HG03565 (cell line): ENCODE measurements at regions not wholly inside any gene's neighbourhood (a gene's known extent, or its start where the extent isn't known, plus 50 kb on each side); places are given as distances from the start of the nearest gene placed in this dataset.
"Not testable (repeated sequence)": the region's sequence is repeated elsewhere in the genome, so short reads cannot be mapped to it uniquely, and the experiment has no call there.

Experiments
- ATAC-seq: cut with Tn5 transposase; IDR thresholded peaks from one replicate; pipeline ENCODE4 v1.9.1; 2021; ENCODE audit warnings: mild to moderate bottlenecking, moderate library complexity; ENCODE audit not compliant: unreplicated experiment

DNA sequence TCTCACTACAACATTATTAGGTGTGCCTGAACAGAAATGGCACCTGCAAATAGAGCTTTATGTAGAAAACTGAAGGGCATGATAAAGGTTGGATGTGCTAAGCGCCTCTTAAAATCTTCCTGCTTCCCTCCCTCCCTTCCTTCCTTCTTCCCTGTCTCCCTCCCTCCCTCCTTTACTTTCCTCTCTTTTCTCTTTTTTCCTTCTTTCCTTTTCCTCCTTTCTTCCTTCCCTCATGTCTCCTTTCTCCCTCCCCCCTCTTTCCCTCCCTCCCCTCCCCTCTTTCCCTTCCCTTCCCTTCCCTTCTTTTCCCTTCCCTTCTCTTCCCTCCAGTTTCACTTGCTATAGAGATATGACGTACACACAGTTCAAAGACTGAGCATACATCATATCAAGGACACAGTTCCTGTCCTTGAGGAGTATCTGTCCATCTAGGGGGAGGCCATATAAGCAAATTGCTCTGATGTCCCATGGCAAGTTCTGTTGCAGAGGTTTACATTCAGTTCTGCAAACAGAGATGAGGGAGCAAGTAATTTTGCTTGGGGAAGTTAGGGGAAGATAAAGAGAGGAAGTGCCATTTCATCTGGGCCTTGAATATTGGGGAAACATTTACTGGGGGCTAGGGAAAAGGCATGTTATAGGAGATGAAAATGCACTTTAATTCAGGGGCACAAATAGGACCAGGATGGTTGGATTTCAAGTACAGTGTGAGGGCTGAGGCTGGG, 79.0 kb upstream of the EEF1E1 start:
- ATAC-seq, result no peak

DNA sequence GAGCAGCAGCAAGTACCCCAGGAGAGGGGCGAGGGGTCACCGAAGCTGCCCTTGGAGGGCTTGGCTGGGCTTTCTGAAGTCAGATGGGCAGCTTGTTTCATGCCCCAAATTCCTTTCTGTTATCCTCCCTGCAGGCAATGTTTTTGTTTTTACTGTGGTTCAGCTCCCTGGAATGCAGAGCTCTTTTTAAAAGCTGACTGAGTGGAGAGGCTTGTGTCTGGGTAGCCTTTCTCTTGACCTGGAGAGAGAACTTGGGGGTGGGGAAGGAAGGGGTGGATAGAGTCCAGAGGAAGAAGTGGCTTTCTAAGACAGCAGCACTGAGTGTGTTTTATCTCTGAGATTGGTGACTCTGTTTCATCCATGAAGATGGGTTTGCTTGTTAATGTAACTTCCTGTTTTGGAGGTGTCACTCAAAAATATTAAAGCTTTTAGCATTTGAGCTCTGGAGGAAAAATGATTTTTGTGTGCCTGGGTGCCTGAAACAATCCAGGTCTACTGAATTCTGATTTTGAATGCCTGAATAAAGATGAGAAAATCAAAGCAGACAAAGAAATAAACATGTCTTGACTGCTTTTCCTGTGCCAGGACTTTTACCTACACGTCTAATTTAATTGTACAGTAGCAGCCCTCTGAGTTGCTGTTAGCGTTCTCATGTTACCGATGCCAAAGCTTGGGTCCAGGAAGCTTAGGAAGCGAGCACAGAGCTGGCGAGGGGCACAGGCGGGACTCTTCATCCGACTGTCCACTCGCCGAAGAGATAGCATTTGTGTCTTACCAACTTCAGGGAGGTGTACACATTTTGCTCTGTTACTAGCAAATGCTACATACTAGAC, 78.2 kb upstream of the EEF1E1 start:
- ATAC-seq, result no peak

DNA sequence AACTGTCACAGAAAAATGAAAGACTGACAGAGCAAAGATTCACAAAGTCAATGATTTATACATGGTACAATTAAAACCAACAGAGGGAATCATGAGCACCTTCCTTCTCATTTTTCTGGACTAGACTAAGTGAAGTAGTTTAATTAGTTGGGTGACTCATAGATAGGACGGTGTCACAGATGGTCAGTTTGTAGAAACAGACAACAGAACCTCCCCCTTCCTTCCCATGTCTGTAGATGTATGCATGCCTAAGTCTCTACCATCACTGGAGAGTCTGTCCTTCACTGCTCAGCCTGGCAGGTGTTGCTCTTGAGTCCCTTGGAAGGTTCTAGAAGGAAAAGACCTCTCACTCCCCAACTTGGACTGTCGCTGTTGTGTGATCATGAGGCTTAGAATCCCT, 75.4 kb upstream of the EEF1E1 start:
- no peak for ATAC-seq

DNA sequence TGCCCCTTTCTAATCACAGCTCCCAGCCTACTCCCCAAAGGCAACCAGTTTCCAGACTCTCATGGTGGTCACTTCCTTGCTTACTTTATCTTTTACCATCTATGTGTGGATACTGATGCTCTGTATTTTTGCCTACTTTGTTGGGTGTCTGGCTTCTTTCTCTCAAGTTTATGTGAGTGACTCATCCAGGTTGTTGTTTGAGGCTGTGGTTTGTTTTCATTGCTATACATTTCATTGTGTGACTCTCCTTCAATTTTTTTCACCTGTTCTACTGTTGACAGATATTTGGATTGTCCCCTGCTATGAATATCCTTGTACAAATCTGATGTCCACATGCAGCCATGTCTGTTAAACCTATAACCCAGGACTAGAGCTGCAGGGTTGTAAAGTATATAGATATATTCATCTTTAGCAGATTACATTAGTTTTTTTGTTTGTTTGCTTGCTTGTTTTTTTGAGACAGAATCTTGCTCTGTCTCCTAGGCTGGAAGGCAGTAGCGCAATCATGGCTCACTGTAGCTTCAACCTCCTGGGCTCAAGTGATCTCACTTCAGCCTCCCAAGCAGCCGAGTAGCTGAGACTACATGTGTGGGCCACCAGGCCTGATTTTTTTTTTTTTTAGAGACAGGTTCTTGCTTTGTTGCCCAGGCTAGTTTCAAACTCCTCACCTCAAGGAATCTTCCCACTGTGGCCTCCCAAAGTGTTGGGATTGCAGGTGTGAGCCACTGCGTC, 72.9 kb upstream of the EEF1E1 start:
- no peak for ATAC-seq

DNA sequence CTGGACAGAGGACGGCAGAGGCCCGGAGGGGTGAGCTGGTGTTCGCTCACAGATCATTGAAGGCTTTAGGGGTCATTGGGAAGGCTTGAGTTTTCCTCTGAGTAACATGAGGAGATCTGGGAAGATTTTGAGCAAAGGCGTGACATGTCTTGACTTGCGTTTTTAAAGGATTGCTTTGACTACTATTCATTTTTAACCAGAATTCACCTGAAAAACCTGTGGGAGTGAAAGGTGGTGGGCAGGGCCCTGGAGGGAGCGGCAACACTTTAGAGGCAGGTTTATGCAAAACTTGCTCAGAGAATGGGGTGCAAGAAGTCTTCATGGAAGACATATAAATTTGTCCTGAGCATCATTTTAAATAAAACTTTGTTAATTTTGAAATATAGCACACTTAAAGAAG, 72.2 kb upstream of the EEF1E1 start:
- no peak for ATAC-seq

DNA sequence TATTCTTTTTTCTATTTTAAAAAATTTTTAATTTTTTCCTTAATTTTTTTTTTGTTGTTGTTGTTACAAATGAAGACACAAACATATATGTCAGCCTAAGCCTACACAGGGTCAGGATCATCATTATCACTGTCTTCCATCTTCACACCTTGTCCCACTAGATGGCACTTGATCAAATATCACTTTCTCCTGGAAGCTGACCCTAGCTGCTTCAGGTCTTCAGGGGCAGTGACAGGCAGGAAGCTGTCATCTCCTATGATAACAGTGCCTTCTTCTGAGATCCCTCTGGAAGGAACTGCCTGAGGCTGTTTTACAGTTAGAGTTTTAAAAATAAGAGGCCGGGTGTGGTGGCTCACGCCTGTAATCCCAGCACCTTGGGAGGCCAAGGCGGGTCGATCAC, 70.2 kb upstream of the EEF1E1 start:
- no peak for ATAC-seq

DNA sequence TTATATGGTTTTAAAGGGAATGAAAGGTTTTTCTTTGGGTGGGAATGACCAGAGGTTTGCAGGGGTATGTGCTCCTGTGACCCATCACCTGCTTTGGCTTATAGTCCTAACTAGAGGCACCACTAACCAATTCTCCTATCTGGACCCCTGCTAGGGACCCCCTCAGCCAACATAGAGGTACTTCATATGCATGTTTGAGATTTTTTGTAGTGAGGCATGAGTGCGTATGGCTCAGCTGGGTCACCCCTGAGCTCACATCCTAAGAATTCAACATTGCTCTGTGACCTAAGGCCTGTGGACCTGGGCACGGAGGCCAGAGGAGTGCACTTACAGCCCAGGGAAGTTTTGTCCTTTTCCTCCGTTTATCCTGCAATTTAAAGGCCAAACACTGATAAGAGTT, 68.4 kb upstream of the EEF1E1 start:
- no peak for ATAC-seq

DNA sequence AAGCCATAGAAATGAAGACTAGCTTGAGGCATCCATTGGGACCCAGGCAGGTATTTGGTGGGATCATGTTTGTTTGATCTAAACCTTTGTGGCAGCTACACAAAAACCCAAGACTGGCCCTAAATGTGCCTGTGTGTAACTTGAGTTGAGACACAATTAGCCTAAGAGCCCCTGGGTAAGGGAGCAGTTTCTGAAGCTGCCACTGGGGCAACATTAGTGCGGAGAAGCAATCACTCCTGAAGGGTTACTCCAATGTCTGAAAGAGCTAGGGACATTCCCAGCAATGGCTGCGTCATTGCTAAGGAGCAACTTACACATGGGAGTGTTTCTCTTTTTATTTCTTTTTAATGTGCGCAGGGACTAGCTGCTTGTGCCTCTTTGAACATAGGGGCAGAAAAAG, 67.9 kb upstream of the EEF1E1 start:
- ATAC-seq, result no peak

DNA sequence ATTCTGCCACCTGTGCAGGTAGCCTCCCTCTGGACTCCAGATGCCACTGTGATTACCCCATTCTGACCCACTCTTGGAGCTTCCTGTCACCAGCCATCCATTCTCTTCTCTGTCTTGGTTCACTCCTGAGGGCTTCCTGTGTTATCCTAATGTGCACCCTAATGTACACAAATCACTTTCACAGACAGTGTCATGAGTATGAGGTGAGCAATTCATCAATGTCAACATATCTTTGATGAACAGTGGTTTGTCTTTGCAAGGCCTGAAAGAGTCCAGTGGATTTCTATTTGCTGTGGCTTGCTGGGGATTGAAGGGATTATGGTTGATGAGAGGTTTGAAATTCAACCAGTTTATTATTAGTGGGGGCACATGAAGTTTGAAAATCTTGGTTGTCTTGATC, 63.8 kb upstream of the EEF1E1 start:
- ATAC-seq, result no peak

DNA sequence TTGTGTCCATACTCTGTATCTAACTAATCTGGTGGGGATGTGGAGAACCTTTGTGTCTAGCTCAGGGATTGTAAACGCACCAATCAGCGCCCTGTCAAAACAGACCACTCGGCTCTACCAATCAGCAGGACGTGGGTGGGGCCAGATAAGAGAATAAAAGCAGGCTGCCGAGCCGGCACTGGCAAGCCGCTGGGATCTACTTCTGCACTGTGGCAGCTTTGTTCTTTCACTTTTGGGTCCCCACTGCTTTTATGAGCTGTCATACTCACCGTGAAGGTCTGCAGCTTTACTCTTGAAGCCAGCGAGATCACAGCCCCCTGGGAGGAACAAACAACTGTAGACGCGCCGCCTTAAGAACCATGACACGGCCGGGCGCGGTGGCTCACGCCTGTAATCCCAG, 62.7 kb upstream of the EEF1E1 start:
- ATAC-seq, result not testable (repeated sequence)

DNA sequence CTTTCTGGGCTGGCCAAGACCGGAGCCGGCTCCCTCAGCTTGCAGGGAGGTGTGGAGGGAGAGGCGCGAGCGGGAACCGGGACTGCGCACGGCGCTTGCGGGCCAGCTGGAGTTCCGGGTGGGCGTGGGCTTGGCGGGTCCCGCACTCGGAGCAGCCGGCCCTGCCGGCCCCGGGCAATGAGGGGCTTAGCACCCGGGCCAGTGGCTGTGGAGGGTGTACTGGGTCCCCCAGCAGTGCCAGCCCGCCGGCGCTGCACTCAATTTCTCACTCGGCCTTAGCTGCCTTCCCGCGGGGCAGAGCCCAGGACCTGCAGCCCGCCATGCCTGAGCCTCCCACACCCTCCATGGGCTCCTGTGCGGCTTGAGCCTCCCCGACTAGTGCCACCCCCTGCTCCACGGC, 61.9 kb upstream of the EEF1E1 start:
- ATAC-seq, result not testable (repeated sequence)

DNA sequence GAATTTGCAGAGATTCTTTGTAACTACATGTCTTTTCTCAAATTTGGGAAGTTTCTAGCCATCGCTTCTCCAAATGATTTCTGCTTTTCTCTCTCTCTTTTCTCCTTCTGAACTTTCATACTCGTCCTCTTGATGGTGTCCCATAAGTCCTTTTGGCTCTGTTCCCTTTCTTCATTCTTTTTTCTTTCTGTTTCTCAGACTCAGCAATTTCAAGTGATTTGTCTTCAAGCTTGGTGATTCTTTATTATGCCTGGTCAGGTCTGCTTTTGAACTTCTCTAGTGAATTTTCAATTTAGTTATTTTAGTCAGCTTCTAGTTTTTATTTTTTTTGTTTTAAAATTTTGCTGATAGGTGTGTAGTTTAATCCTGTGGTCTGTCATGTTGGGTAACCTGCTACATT, 57.6 kb upstream of the EEF1E1 start:
- no peak for ATAC-seq

DNA sequence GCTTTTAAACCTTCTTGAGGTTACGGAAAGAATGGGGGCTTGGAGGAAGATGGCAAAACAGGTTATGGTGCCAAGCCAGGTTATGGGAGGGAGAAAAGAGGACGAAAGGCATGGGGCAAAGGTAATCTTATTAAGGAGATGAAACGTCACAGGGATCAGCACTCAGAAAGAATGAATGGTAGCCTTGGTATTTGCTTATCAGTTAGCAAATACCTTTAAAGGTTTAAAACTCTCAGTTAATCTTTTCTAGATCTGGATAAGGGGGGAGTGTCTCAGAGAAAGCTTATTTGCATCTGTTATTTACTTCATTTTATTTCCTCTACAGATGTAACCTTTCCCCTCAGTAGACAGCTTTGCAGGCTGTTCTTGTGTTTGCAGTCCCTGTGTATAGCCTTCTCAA, 55.5 kb upstream of the EEF1E1 start:
- ATAC-seq, result no peak

DNA sequence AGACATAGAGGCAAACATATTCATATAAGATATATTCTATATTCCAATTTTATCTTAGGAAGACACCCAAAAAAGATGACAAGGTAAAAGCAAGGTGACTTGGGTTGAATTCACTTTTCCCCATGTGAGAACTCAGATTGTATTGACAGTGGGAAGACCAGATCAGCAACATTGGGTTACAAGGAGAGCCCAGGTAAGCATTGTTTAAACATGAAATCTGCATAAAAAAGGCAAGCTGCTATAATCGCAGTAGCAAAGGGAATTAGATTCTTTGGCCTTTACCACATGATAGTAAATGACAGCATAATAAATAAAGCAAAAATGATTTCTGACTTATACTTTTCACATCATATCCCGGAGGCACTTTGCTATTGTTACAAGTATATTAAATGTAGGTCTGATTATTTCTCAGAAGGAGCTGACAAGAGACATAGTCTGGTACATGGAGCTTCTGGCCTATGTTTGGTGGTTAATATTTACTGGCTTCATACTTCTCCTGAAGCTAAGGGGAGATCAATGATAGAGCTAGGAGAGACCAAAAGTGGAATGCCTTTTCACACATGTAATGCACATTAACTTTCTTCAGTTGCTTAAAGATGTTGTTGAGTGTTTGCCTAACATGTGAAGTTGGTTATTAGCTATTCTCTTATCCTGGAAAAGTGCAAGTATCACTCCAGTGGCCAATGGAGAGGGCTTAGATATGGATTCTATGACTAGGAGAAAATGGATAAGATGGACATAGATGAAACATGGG, 53.1 kb upstream of the EEF1E1 start:
- no peak for ATAC-seq
